ENCODE measurements at regions not wholly inside any gene's neighbourhood (a gene's known extent, or its start where the extent isn't known, plus 50 kb on each side); places are given as distances from the start of the nearest gene placed in this dataset.

- TF ChIP-seq, protein P1, sequence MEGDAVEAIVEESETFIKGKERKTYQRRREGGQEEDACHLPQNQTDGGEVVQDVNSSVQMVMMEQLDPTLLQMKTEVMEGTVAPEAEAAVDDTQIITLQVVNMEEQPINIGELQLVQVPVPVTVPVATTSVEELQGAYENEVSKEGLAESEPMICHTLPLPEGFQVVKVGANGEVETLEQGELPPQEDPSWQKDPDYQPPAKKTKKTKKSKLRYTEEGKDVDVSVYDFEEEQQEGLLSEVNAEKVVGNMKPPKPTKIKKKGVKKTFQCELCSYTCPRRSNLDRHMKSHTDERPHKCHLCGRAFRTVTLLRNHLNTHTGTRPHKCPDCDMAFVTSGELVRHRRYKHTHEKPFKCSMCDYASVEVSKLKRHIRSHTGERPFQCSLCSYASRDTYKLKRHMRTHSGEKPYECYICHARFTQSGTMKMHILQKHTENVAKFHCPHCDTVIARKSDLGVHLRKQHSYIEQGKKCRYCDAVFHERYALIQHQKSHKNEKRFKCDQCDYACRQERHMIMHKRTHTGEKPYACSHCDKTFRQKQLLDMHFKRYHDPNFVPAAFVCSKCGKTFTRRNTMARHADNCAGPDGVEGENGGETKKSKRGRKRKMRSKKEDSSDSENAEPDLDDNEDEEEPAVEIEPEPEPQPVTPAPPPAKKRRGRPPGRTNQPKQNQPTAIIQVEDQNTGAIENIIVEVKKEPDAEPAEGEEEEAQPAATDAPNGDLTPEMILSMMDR (IDR thresholded peaks at IDR 0.05; ENCODE audit: insufficient read depth, low read length) = no peak
- H3K4me3 ChIP-seq (ENCODE audit: low read depth, low read length) = no peak overlapping the region
Measured at GRCh38 chr2:43124687-43125057, 101.7 kb downstream of the ZFP36L2 start.

GRCh38 chr2:43123981-43124686, 102.3 kb downstream of the ZFP36L2 start:
- TF ChIP-seq, protein P1 (IDR thresholded peaks at IDR 0.05; ENCODE audit: insufficient read depth, low read length) = no peak

More at GRCh38 chr2:43124687-43125057, 101.7 kb downstream of the ZFP36L2 start:
- DNase-seq (ENCODE audit: low read depth) = no peak

DNA sequence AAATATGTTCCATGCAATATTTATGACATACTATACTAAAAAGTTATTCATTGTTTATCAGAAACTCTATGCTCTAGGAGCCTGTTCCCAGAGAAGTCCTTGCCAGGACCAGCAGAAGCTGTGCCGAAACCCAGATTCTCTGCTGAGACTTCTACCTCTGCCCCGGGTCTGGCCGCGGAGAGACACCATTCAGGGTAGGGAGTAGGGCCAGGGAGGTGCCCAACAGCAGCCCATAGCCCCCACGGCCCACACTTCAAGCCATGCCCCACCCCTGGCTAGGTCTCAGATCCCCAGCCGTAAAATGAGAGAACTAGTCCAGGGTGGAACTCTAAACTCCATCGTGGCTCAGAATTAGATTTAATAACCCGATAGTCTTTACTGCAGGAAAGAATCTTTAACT, 102.9 kb downstream of the ZFP36L2 start:
- DNase-seq (ENCODE audit: low read depth) = no peak
- TF ChIP-seq, protein P1 (IDR thresholded peaks at IDR 0.05; ENCODE audit: insufficient read depth, low read length) = no peak
- H3K4me3 ChIP-seq (ENCODE audit: low read depth, low read length) = no peak overlapping the region

More at GRCh38 chr2:43123981-43124686, 102.3 kb downstream of the ZFP36L2 start:
- H3K4me3 ChIP-seq (ENCODE audit: low read depth, low read length) = no peak overlapping the region
- no peak for DNase-seq (ENCODE audit: low read depth)

- DNase-seq (ENCODE audit: low read depth) = peak; percentile 20
- H3K4me3 ChIP-seq (ENCODE audit: low read depth, low read length) = no peak overlapping the region
- TF ChIP-seq, protein P1 (IDR thresholded peaks at IDR 0.05; ENCODE audit: insufficient read depth, low read length) = no peak
Measured at GRCh38 chr2:43123028-43123427, 103.4 kb downstream of the ZFP36L2 start.

GRCh38 chr2:43121580-43122314, 104.7 kb downstream of the ZFP36L2 start:
- DNase-seq (ENCODE audit: low read depth) = no peak
- H3K4me3 ChIP-seq (ENCODE audit: low read depth, low read length) = no peak overlapping the region
- TF ChIP-seq, protein P1 (IDR thresholded peaks at IDR 0.05; ENCODE audit: insufficient read depth, low read length) = no peak

DNA sequence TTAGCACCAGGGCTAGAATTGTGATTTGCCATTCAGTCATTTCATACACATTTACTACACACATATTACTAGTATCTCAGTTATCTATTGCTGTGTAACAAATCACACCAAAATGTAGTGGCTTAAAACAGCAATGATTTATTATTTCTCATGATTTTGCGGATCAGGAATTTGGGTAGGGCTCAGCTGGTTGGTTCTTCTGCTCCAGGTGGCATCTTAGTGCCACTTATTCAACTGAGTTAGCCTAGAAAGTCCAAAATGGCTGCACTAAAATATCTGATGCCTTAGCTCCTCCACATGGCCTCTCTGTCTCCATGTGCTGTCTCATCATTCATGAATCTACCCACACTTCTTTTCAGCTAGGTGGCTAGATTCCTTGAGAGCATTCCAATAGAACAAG, 107.1 kb downstream of the ZFP36L2 start:
- TF ChIP-seq, protein P1 (IDR thresholded peaks at IDR 0.05; ENCODE audit: insufficient read depth, low read length) = no peak
- no peak overlapping the region for H3K4me3 ChIP-seq (ENCODE audit: low read depth, low read length)
- no peak for DNase-seq (ENCODE audit: low read depth)

All from fibroblast of the aortic adventitia (primary cell).